ENCODE measurements at regions not wholly inside any gene's neighbourhood (a gene's known extent, or its start where the extent isn't known, plus 50 kb on each side); places are given as distances from the start of the nearest gene placed in this dataset.

DNA sequence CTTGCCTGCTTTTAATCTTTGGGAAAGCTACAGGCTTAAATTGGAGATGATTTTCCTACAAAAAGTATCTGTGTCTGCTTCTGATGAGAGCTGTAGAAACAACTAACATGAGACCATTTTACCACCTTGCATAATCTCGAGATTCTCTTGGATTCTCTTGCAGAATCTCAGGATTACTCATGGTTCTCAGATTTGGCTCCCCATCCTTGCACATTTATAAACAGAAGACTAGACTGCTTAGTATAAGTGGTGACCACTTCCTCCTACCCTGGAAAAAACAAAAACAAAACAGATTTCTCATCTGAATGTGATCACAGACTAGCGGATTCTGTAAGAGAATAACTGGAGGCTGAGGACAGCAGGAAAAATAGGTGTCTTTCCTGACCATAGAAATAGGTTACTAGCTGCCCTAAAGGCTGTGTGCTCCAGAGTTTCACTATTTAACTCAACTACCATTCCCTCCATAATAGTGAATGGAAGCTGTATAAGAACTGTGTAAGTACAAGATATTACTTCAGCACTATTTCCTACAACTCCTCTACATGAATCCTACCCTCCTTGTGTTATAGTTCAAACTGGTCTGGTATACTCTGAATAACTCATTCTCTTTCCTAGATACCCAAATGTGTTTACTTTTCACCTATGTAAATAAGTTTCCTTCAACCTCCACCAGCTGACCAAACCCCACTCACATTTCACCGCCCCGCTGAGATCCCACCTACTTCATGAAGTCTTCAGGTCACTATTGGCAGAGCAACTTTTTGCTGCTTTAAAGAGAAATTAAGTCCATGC lies 122.2 kb upstream of the C2CD4B start:
- H3K9me3 Mint-ChIP-seq, result no peaks in the 10 kb centered on the region
- no peaks in the 10 kb centered on the region for H3K4me1 Mint-ChIP-seq
- no peaks in the 10 kb centered on the region for H3K36me3 Mint-ChIP-seq
- ATAC-seq (no peak), DNase-seq (ENCODE audit: low spot score in 2 of 2) (no peak)
- H3K4me3 Mint-ChIP-seq, result no peak overlapping the region
- no peak overlapping the region for H3K27ac Mint-ChIP-seq

DNA sequence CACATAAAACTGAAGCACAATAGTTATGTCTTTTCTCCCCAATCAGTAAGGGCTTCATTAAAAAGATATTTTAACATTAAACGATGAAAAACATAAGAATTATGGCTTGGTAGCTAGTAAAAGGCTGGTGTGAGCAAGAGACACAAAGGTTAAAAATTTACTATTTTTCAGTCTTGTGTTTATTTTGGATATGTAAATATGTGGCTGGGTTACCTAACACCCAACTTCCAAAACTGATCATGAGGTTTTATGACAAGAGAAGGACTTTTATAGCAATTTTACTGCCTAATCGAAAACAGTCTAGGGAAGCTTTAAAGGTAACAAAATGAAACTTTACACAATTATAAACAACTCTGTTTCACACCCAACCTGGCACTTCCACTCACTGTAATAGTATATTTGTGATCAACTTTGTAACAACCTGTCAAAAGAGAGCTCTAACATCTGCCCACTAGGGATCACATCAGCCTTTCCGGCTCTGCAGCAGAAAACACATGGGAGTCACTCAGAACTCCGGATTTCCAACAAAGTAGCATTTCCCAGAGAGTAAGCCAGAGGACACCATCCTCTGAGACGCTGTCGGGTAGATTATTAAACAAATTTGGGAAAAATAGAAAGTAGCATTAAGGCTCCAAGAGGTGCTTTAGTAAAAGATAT lies 123.4 kb upstream of the C2CD4B start:
- Mint-ChIP-seq H3K9me3 (no peaks in the 10 kb centered on the region), H3K36me3 (no peaks in the 10 kb centered on the region), H3K27ac (no peak overlapping the region), H3K4me3 (no peak overlapping the region), H3K4me1 (no peaks in the 10 kb centered on the region)
- DNase-seq (ENCODE audit: low spot score in 2 of 2), result no peak
- ATAC-seq, result no peak

DNA sequence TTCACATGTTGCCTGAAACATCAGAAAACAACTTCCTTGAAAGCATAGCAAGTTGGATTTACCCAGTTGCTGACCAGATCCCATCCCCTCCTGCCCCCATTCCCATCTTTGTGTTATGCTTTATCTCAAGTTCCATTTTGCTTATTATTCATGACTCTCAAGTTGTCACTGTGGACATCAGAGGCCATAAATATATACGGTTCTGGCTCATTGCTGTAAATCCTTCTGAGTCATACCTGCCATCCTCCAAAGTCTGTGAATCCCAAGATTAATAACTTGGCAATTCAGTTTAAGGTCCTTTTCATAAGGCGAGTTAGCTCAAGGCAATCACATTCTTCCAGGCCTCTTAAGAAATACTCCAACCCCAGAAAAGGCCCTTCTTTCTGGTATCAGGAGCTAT lies 126.2 kb upstream of the C2CD4B start:
- DNase-seq (ENCODE audit: low spot score in 2 of 2) (no peak), ATAC-seq (no peak)
- Mint-ChIP-seq H3K9me3 (no peaks in the 10 kb centered on the region), H3K27ac (no peak overlapping the region), H3K4me1 (no peaks in the 10 kb centered on the region), H3K36me3 (no peaks in the 10 kb centered on the region), H3K4me3 (no peak overlapping the region)

DNA sequence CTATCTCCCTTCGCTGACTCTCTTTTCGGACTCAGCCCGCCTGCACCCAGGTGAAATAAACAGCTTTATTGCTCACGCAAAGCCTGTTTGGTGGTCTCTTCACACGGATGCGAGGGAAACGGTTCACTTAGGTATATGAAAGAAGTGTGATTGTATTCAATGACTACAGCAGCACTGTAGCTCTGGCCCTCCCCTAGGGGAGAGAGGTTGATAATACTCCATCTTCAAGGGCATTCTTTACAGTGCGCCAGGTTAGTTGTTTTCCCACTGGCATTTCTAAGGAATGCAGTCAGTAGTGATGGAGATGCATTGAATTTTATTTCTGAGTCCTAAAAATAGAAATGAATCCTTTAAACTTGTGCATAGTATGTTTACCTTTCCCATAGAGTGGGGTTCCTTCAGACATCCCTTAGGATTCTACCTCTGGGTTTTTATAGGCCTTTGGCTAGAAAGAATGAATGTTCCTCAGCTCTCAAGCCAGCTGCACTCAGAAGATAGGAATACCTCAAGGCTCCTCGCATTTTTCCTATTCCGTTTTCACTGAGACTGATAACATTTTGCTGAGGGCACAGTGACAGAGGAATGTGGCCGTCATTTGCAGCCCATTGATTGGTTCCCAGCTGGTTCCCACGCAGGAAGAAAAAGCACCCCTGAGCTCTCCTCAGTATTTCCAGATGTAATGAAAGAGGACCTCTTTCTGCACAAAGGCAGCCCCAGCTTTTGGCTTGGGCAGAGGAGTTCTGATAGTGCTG lies 131.8 kb upstream of the C2CD4B start:
- no peaks in the 10 kb centered on the region for H3K9me3 Mint-ChIP-seq
- no peak for DNase-seq (ENCODE audit: low spot score in 2 of 2)
- H3K4me1 Mint-ChIP-seq, result no peaks in the 10 kb centered on the region
- no peak overlapping the region for H3K27ac Mint-ChIP-seq
- H3K4me3 Mint-ChIP-seq, result no peak overlapping the region
- no peak for ATAC-seq
- H3K36me3 Mint-ChIP-seq, result no peaks in the 10 kb centered on the region

DNA sequence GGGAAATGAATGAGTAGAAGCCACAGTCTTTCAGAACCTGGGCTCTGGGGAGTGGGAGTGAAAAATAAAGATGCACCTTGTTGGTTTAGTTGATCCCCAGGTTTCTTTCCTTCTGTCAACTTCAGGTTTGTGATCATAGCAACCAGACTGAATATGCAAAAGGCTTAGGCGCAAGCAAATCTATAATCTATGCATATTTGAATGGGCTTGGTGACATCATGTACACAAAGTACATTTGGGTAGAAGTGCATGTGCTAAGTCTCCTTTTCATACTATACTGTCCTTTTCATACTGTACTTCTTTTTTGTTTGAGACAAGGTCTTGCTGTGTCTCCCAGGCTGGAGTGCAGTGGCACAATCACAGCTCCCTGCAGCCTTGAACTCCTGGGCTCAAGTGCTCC lies 132.4 kb upstream of the C2CD4B start:
- H3K9me3 Mint-ChIP-seq, result no peaks in the 10 kb centered on the region
- no peak overlapping the region for H3K27ac Mint-ChIP-seq
- ATAC-seq (no peak), DNase-seq (ENCODE audit: low spot score in 2 of 2) (no peak)
- no peaks in the 10 kb centered on the region for H3K36me3 Mint-ChIP-seq
- no peaks in the 10 kb centered on the region for H3K4me1 Mint-ChIP-seq
- no peak overlapping the region for H3K4me3 Mint-ChIP-seq

DNA sequence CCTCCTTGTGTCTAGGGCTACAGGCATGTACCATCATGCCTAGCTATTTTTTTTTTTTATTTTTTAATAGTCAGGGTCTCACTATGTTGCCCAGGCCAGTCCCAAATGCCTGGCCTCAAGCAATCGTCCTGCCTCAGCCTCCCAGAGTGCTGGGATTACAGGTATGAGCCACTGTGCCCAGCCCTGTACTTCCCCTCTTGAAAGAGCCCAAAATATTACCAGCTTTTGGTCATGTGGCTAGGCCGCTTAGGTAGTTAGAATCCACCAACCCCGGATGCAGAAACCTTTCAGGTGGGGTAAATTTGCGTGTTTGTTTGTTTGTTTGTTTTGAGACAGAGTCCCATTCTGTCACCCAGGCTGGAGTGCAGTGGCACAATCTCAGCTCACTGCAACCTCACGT lies 132.8 kb upstream of the C2CD4B start:
- no peak overlapping the region for H3K4me3 Mint-ChIP-seq
- no peaks in the 10 kb centered on the region for H3K4me1 Mint-ChIP-seq
- no peak overlapping the region for H3K27ac Mint-ChIP-seq
- no peaks in the 10 kb centered on the region for H3K36me3 Mint-ChIP-seq
- no peaks in the 10 kb centered on the region for H3K9me3 Mint-ChIP-seq
- no peak for ATAC-seq
- DNase-seq (ENCODE audit: low spot score in 2 of 2), result no peak

DNA sequence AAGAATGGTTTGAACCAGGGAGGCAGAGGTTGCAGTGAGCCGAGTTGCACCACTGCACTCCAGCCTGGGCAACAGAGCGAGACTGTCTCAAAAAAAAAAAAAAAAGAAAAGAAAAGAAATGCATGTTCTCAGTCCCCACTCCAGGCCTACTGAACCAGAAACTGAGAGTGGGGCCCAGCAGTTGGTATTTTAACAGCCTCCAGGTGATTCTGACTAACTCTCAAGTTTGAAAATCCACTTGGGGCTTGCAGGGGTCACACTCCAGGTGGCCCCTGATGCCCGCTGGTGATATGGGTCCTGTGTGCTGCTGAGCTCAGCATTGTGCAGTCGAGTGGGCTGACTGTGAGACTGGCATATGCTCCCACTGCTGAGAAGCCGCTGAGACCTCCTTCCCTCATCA lies 133.7 kb upstream of the C2CD4B start:
- DNase-seq (ENCODE audit: low spot score in 2 of 2) (no peak), ATAC-seq (no peak)
- Mint-ChIP-seq H3K9me3 (no peaks in the 10 kb centered on the region), H3K36me3 (no peaks in the 10 kb centered on the region), H3K4me1 (no peaks in the 10 kb centered on the region), H3K4me3 (no peak overlapping the region), H3K27ac (no peak overlapping the region)

DNA sequence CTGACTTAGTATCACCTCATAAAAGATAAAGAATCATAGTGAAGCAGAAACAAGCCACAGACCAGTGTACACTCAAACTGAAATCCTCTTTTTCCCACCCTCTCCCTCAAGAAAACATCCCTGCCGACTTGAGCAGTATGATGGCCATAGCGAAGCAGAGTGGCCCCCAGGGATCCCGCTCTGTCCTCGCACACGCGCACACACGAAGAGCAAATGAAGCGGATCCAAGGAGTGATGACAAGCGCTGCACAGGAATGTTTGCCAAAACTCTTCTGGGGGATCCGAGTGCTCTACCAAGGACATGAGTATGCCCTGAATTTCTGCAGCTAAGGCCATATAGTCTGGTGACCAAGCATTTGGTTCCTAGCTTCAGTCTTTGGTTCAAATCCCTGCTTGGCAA lies 134.5 kb upstream of the C2CD4B start:
- no peaks in the 10 kb centered on the region for H3K4me1 Mint-ChIP-seq
- no peak overlapping the region for H3K27ac Mint-ChIP-seq
- no peak for ATAC-seq
- H3K4me3 Mint-ChIP-seq, result no peak overlapping the region
- DNase-seq (ENCODE audit: low spot score in 2 of 2), result no peak
- H3K9me3 Mint-ChIP-seq, result no peaks in the 10 kb centered on the region
- no peaks in the 10 kb centered on the region for H3K36me3 Mint-ChIP-seq

DNA sequence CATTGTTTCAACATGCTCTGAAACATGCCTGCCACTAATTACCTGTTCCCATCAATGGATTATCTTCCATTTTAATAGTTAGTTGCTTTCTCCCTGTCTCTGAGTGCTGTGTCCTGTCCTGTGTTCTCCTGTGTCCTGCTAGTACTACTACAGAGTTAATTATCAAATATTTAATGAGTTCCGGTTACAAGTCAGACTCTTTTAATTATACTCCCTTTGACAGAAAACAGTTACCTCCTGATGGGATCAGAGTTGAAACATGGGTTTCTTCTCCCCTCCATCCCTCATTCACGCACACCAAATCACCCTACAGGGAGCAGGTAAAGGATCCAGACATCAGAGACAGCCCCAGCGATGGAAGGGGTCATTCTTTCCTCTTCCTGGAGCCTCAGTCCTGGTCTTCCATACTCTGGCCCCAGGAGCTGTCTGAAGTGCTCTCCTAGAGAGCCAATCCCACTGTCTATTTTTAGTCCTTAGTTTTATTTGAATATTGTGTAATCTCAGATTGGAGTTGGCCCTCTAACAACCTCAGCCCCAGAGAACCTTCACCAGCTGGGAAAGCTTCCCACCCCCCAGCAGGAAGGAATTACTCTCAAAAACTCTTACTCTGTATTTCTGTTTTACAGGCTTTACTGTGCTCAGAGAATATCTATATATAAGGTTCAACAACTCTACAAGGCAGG lies 137.0 kb upstream of the C2CD4B start:
- no peak for ATAC-seq
- DNase-seq (ENCODE audit: low spot score in 2 of 2), result no peak
- Mint-ChIP-seq H3K4me3 (no peak overlapping the region), H3K27ac (no peak overlapping the region), H3K4me1 (no peaks in the 10 kb centered on the region), H3K9me3 (no peaks in the 10 kb centered on the region), H3K36me3 (no peaks in the 10 kb centered on the region)

DNA sequence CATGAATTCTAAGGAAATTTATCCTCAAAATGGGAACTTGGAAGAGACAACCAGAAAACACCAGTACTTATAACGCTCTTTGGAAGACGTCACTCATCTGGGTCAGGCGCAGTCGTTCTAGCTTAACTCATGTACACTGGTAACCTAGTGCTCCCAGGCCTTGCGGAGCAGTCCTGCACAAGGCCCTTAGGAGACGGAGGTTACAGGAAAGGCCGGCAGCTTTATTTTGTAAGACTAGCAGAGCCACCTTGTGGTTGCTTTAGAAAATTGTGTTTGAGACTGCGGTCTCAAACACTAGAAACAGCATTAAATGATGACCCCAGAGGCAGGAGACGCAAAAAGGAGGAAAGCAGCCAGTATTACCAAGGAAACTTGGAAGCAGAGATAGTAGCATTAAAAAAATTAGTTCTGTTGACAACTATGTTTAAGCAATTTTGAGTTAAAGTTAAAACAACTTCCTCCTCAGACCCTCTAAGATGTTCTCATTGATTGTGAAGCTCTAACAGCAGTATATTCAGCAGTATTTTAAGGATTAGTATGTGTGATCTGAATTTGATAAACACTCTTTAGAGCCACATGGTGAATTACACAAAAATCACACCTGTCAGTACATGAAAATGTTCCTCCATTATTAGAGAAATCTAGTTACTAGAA lies 141.9 kb upstream of the C2CD4B start:
- no peak for DNase-seq (ENCODE audit: low spot score in 2 of 2)
- Mint-ChIP-seq H3K36me3 (no peaks in the 10 kb centered on the region), H3K4me1 (no peaks in the 10 kb centered on the region), H3K27ac (no peak overlapping the region), H3K4me3 (no peak overlapping the region), H3K9me3 (no peaks in the 10 kb centered on the region)
- ATAC-seq, result no peak

DNA sequence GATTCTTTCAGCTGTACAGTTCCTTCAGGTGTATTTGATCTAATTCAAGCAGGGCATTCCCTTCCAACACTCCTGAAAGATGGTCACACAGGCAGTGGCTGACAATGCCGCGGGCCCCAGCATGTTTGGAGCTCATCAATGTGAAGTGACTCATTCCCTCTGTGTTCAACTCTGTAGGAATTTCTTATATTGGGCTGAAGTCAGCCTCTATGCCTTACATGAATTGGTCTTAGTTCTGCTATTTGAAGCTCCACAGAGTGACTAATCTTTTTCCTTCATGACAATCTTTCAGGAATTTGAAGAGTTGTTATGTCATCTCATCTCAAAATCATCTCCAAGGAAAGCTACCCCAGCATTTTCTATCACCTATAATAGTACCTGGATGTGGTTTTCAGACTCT lies 142.5 kb upstream of the C2CD4B start:
- Mint-ChIP-seq H3K27ac (no peak overlapping the region), H3K9me3 (no peaks in the 10 kb centered on the region), H3K4me1 (no peaks in the 10 kb centered on the region), H3K4me3 (no peak overlapping the region), H3K36me3 (no peaks in the 10 kb centered on the region)
- ATAC-seq (no peak), DNase-seq (ENCODE audit: low spot score in 2 of 2) (no peak)

DNA sequence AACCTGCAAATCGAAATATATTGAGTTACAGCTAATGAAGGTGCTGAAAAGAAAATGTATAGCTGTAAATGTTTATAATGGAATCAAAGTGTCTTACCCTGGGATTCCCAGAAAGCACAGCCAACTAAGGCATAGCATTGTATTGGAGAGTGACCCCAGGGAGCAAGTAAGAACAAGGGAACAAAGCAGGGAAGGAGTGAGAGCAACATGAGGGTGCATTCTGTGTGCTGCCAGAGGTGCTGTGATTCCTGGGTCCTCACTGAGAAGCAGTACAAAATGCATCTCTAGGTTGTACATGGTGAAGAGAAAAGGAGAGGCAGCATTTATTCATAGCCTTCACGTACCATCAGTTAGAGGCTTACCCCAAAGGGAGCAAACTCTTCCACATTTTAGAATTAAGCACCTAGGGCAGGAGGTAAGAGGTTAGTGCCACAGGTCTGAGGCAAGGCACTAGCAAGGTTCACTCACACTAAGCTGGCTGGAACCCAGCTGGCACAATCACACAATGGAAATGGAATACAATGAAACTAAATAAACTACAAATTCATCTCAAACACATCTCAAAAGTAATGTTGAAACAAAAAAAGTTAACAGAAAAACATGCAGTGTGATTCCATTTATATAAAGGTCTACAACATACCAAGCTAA lies 151.5 kb upstream of the C2CD4B start:
- no peaks in the 10 kb centered on the region for H3K4me1 Mint-ChIP-seq
- H3K36me3 Mint-ChIP-seq, result no peaks in the 10 kb centered on the region
- H3K4me3 Mint-ChIP-seq, result no peak overlapping the region
- no peak for ATAC-seq
- no peak overlapping the region for H3K27ac Mint-ChIP-seq
- DNase-seq (ENCODE audit: low spot score in 2 of 2), result no peak
- H3K9me3 Mint-ChIP-seq, result no peaks in the 10 kb centered on the region

DNA sequence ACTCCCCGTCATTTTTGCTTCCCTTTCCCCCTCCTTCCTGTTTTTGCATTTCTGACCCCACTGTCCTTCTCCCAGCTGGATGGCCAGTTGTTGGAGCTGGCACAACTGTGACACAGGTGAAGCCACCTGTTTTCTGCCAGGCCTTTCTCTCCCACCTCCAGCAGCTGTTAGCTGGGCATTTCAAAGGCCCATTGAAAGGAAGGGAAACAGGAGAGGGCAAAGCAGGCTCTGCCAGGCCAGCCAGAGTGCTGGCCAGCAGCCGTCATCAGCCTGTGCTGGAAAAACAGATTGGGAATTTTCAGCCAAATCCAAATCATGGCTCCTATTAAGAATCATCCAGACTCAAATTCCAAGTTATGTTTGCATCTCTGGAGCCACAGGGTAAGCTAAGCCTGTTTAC lies 155.2 kb upstream of the C2CD4B start:
- H3K4me1 Mint-ChIP-seq, result no peaks in the 10 kb centered on the region
- no peak for ATAC-seq

DNA sequence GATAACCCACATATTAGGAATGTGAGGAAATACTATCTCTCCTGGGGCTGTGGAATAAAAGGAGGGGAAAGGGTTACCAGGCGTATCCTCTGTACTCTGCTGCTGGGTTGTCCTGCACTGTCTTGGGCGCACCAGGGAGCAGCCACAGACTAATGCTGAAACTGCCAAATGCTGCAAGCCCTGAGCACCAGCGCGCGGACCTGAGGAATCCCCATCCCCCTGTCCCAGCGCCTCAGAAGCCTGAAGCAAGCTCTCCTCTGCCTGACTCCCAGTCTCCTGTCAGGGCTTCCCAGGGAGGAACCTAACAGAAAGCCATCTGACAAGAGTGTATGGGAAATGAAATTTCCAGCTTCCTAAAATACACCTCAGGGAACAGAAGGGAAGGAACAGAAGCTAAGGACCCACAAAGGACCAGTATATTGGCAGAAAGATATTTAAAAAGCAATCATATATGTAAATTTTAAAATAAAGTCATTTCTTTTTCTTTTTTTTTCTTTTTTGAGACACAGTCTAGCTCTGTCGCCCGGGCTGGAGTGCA lies 158.3 kb upstream of the C2CD4B start:
- no peaks in the 10 kb centered on the region for H3K9me3 Mint-ChIP-seq
- H3K27ac Mint-ChIP-seq, result no peak overlapping the region
- no peaks in the 10 kb centered on the region for H3K36me3 Mint-ChIP-seq
- H3K4me1 Mint-ChIP-seq, result no peaks in the 10 kb centered on the region
- no peak for DNase-seq (ENCODE audit: low spot score in 2 of 2)
- ATAC-seq, result no peak
- H3K4me3 Mint-ChIP-seq, result no peak overlapping the region

More for the DNA sequence above, 155.2 kb upstream of the C2CD4B start:
- Mint-ChIP-seq H3K27ac (no peak overlapping the region), H3K9me3 (no peaks in the 10 kb centered on the region), H3K4me3 (no peak overlapping the region), H3K36me3 (no peaks in the 10 kb centered on the region)
- no peak for DNase-seq (ENCODE audit: low spot score in 2 of 2)

All from stimulated activated effector memory CD8-positive, alpha-beta T cell treated with anti-CD3 and anti-CD28 coated beads, Interleukin-12 subunit alpha, Interleukin-12 subunit beta, amount 100 ng/mL, for 72 hours (primary cell).